Putamen (tissue), 1 donor: ENCODE measurements at regions not wholly inside any gene's neighbourhood (a gene's known extent, or its start where the extent isn't known, plus 50 kb on each side); places are given as distances from the start of the nearest gene placed in this dataset.

ENCODE experiments used
- DNase-seq: peaks from one replicate; pipeline ENCODE4 v3.0.0-alpha.2; 2016; ENCODE audit warnings: low spot score

DNA sequence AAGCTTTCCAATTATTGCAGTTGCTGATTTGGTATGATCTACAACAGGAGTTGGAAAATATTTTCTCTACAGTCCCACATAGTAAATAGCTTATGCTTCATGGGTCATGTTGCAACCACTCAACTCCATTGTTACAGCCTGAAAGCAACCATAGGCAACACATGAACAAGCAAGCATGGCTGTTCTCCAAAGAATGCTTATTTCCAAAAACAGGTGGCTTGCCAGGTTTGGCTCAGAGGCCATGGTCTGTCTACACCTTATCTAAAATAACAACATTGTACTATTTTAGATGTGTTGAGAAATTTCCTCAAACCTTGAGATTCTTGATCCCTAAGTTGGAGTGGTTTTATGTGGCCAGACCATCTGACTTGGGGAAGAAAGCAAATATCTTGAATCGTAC is 153.9 kb upstream of the MPPED2 start:
- DNase-seq = no peak

DNA sequence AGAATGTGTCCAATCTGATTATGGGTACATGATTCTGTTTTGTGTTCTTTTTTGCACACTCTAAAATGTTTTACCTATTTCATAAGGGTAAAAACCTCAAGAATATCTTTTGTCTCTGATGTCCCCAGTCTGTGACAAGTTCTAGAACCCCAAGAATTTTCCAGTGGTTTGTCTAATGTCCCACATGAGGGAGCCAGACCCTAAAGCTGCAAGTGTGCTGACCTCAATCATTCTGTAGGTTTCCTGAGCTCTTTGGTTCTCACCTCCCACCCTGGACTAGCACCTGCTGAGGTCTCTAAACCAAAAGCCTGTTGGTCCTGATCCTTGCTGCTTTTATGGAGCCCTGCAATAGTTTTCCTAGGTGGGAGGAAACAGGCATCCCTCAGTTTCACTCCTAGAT is 149.8 kb upstream of the MPPED2 start:
- no peak for DNase-seq

DNA sequence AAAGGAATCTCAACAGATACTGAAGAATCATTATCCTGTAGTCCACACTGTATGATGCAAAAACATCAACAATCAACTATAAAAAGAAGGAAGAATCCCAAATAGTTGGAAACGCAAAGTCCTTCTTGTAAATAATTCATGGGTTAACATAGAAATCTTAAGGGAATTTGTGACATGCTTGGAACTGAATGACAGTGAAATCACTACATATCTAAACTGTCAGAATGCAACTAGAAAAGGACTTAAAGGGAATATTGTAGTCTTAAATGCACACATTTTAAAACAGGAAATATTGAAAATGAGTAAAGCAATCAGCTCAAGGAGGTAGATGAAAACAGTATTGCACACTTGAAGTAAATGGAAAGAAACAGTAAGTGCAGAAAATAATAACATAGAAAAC is 147.6 kb upstream of the MPPED2 start:
- DNase-seq = no peak

DNA sequence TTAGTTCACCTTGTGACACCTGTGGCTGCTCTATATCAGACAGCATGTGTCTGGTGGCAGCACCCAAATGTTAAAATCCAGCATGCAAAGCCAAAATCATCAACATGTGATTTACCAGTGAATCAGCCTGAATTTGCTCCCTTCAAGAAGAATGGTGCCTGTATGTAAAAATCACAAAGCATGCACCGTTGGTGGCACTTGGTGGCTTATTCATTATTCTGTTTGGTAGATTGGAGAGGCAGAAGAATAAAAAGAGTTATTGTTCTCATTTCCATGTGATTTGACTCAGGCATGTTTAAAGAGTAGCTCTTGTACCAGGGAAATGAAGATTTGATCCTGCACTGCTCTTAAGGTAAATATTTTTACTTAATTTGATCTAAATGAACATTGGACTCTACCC is 143.9 kb upstream of the MPPED2 start:
- DNase-seq = no peak

DNA sequence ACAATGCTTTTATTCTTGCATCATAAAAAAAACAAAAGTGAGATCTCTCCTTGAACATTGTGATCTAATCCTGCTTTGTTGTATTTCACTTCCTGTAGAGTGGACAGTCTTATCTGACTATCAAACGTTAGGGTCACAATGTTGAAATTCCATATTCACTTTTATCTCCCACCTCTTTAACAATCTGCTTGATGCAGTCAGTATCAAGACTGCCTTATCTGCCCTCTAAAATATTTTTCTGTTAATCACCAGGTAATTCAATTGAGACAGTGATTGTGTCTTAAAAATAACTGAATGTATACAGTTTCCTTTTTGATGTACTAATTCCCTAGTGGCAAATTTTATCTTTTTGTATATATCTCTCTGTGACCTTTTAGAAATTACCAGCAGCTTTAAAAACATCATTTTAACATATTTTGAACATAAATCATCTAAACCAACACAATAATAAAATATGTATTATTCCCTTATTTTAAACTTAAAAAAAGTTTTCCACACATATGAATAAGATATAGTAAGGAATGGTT is 143.1 kb upstream of the MPPED2 start:
- no peak for DNase-seq

DNA sequence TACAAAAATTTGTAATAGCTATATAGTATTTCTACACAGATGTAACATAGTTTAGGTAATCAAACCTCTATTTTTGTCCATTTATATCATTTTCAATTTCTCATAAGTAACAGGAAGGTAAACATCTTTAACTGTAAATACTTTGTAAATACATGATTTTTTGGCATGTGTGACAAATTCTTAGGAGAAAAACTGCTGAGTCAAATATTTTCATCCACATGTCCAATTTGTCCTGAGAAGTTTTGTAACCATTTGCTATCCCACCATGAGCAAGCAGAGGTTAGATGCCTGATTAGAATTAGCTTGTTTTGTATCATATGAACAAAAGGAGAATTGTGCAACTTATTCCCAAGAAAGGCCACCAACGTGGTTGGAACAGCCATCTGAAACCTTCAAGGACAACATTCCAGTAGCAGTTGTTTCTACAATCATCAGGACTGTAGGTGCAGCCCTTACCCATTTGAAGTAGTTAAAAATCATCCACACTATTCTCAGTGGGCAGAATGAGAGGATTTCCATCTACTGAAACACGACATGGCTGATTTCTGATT is 139.6 kb upstream of the MPPED2 start:
- DNase-seq = no peak

DNA sequence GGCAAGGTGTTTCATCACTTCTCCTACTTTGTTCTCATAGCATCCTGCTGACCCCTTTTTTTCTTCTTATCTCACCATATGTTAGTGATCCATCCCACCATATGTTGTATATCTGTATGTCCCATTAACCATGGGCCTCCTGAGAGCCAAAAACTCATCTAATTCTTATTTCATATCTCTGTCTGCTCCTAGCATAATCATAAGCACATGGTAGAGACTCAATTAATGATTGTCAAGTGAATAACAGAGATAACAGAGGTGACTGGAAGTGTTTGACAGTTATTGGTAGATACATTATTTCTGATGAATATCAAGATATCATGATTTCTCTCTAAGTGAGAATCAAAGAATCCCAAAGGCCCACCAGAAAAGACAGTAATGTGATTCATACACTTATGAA is 138.1 kb upstream of the MPPED2 start:
- no peak for DNase-seq

DNA sequence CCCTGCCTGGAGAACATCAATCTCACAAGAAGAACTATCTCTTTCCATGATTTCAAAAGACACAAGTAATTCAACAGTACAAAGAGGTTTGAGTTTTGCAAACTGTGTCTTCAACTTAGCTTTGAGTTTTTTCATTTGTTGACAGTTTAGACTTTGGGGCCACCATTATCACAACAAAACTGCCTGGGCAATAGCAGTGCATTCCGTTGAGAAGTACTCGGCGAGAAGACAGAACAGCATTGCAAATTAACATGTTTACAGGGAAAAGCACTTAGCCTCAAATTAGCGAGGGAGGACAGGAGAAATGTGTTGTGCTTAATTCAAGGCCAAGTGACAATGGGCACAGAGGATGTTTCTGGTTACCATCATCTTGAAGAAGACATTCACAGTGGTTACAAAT is 133.2 kb upstream of the MPPED2 start:
- DNase-seq = no peak

DNA sequence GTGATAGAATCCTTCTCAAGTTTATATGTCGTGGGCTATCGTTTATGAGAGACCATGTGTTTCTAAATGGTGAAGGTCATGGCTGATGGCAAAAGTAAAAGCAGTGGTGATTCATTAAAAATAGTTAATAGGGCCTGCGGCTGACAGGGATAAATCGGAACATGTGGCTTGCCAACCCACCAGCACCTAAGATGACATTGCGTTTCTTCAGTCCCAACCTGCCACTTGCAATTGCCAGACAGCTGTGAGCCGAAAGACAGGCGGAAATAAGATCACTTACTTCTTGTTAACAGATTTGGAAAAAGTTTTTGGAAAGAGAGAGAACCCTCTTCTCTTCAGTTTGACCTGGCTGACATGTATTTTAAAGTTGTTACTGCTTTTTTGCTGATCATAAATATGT is 131.5 kb upstream of the MPPED2 start:
- no peak for DNase-seq

DNA sequence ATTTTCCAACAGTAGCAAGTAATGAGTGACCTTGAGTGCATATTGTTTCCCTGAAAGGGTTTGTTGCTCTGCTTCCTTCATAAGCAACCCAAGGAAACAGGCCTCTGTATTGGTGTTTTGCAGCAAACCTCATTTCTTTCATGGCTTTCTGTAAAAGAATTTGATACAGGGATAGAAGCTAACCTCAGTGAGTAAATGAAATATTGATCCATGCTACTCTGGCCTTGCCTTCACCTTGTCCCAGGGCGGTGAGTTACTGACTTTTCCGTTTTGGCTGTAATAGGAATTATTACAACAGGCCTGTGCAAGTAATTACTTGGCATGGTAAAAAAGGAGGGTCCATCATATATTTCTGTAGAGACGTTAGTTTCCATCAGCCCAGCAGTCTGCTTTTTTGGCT is 130.9 kb upstream of the MPPED2 start:
- DNase-seq = no peak

DNA sequence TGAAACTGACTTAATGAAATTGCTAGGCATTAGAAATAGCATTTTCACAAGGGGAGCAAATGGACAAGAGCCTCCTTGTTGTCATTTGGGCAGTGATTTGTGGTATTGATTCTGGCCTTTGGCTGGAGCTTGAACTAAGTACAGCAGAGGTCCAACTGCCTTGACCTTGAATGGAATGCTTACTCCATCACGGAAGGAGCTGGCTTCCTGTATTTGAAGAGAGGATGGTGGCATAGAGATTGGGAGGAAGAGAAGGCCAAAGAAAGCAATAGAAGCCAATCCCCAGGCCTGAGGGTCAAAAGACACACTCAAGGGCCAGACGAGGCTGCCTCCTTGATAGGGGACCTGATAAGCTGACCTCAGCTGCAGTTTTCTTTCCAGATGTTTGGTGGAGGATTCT is 126.6 kb upstream of the MPPED2 start:
- DNase-seq = no peak

DNA sequence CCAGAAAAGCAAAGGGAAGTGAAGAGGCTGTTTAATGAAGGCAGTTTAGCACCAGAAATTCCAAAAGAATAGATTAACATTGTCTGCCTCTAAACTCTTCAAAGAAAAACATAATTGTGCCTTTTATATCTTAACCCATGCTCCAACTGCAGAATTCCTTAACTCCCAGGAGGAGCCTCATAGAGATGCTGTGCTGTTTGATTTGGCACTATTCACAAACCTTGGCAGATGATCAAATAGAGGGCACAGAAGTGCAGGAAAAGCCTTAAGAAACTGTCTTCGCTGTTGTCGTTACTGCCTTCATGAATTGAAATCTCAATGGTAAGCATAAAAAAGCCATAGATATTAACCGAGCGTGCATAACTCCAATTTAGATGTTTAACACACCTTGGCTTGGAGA is 124.1 kb upstream of the MPPED2 start:
- DNase-seq = peak; percentile 13

DNA sequence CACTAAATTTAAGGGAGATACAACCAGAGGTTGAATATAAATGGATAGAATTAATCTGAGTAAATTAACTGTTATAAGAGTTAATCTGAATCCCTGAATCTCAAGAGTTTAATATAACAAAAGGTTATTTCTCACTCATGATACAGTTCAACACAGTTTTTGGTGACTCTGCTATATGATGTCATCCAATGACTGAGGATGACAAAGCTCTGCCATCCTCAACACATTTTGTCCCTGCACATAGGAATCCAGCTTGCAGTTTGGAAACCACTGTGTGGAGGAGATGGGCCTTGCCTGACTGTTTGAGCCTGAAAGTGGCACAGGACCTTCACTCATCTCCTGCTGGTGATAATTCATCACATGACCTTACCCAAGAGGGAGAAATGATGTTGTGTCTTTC is 121.0 kb upstream of the MPPED2 start:
- no peak for DNase-seq

DNA sequence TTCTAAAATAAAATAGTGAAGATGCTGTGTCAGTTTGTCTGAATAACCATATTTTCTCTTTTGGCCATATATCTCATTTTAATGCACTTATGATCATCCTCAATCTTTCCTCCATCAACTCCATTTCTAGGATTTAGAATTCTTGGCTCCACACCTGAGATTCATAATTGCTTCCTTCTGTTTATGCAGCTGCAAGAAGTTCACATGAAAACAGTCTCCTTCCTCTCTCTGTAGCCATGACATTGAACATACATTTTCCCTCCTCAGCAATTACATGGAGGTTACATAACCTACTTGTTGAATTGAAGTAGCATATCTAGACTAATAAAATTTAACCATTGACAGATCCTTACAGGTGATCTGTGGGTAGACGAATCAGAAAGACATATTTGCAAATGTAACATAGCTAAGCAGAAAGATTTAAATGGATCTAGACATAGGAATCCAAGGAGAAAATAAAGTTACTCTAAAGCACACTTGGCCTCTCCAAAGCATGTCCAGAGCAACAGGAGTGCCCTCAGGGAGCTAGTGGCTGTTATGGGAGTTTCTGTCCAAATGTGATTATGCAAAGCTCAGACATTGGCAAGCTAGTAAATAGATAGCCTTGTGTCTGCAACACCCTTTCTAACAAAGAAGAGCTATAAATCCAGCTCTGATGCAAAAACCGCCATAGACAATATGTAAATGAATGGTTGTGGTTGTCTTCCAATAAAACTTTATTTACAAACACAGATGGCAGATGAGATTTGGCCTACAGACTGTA is 119.9 kb upstream of the MPPED2 start:
- DNase-seq = no peak

DNA sequence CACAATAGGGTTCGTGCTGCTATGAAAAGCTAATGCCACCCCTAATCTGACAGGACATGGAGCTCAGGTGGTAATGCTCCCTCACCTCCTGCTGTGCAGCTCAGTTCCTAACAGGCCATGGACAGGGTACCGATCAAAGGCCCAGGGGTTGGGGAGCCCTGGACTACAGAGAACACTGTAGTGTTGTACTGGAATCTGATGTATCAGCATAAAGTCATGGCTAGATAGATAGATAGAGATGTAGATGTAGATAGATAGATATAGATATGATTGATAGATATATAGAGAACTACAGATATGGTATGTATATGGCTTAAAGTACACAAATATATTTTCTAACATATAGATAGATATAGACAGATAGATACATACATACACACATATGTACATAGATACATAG is 112.3 kb upstream of the MPPED2 start:
- DNase-seq = no peak

DNA sequence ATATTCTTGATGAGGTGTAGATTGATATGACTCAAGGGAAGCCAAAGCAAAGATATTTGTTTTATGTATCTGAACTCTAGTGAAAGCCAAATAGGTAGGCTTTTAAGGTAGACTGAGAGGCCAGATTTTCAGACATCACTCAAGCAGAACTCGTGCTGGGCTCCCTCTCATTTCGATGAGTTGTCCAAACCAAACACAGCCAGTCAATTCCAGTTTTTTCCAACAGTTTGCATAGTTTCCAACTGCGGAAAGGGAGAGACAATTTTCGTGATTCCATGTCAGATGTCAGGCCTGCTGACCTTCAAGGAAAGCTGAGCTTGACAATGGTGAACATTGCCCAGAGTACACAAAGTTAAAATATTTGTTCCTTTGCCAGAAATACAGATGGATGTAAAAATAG is 110.9 kb upstream of the MPPED2 start:
- no peak for DNase-seq

DNA sequence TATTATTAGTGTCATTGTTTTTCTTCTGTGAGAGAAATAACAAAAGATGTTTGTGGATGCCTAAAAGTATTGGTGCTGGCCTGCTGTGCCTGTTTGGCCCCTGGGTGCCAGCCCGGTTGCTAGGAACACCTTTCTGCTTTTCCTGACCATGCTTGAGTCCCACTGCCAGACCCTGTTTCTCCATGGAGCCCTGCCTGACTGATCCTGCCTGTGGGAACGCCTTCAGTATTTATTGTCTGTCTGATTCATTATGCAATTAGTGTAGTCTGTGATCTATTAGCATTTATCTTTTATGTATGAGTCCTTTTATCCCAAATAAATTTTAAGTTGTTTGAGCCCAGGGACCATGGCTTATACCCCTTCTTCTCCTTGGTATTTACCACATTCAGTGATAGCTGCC is 98.6 kb upstream of the MPPED2 start:
- DNase-seq = no peak

DNA sequence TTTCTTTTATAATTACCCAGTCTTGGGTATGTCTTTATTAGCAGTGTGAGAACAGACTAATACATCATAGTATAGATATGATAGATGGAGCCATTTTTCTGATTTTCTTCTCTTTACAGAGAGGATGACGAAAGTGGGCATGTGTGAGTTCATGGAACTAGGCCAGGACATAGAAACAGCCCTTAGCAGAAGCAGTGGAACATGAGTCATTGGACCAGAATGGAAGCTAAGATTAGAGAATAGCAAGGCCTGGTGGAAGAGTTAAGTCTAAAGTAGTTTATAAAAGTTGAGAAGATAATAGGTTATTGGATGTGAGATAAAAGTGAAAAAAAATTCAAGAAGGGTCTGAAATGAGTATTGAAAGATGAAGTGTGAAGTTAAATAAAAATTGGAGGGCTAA is 97.0 kb upstream of the MPPED2 start:
- no peak for DNase-seq

DNA sequence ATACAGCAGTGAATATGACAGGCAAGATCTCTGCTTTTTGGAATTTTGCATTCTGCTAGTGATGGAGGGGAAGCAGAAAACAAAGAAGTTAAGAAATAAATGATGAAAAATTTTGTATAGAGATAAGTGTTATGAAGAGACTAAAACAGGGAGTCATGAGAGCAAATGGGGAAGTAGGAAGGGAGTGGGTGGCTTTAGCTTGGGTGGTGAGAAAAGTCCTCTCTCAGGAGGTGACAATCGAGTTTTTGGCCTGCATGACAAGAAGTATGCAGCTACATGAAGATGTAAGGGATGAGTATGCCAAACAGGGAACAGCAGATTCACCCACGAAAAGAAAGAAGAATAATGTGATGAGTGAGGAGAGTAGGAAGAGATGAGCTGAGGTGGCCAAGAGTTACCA is 80.7 kb upstream of the MPPED2 start:
- DNase-seq = no peak

DNA sequence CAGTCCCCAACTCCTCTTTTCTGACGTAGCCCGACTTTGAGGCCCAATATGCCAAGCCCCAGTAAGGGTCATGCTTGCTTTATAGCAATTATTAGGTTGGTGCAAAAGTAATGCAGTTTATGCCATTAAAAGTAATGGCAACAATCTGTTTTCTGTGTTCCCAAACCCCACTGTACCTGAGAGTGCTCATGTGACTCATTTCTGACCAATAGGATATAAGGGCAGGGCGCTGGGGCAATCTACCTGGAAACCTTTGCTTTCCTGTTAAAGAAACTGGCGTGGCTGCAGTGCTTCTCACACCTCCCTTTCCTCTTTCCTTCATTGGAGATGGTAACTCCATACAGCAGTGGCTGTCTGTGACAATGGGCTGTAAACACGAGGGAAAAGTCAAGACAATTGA is 78.9 kb upstream of the MPPED2 start:
- DNase-seq = no peak

DNA sequence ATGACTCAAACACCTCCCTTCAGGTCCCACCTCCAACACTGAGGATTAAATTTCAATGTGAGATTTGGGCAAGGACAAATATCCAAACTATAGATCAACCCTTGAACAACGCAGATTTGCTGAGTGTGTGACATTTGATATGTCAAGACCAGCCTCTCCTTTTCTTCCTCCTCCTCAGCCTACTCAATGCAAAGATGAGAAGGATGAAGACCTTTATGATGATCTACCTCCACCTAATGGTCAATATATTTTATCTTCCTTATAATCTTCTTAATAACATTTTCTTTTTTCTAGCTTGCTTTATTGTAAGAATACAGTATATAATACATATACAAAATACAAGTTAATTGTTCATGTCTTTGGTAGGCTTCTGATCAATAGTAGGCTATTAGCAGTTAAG is 67.5 kb upstream of the MPPED2 start:
- no peak for DNase-seq

DNA sequence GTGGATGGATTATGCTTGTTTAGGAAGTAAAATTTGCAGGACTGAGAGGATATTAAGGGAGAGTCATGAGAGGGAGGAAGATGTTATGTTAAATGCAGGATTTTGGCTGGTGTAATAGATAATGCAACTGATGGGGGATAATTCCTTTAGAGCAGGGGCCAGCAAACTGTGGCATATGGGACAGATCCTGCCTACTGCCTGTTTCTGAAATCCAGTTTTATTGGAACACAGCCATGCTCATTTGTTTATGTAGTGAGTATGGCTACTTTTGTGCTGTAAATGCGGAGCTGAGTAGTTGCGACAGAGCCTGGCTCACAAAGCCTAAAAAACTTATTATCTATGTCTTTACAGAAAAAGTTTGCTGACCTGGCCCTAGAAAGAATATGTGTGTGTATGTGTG is 66.6 kb upstream of the MPPED2 start:
- no peak for DNase-seq

DNA sequence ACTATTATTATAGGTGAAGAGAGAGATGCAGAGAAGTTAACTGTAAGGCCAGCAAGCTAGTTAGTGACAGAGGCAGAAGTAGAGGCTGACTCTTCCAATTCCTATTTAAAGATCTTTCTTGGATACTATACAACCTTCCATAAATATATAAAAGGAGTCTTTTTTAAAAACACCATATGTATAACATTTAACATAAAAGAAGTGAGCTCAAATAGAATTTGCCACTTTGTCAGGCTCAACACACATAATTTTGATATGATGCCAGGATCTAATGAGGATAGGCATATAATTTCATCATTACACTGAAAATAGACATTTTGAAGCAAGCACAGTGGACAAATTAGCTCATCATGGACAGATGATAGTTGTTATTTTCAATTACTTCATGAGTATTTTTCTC is 64.1 kb upstream of the MPPED2 start:
- no peak for DNase-seq
